ENCODE measurements at regions not wholly inside any gene's neighbourhood (a gene's known extent, or its start where the extent isn't known, plus 50 kb on each side); places are given as distances from the start of the nearest gene placed in this dataset.

DNA sequence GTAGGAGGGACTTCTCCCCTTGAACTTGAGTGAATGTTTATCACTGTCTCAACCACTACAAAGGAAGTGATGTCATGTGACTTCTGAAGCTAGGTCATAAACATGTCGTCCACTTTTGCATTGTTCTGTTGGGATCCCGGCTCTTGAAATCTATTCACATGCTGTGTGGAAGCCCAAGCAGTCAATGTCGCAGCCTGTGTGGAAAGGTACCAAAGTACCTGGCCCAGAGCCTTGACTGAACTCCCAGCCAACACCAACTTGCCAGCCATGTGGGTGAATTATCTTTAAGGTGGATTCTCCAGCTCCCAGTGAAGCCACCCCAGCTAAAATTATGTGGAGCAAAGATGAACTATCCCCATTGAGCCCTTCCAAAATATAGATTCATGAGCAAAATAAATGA, 85.0 kb upstream of the USP38 start:
- TF ChIP-seq POLR2AphosphoS5 (IDR thresholded peaks at IDR 0.05) (no peak), POLR2A (IDR thresholded peaks at IDR 0.05; ENCODE audit: low read depth) (no peak)
- TF ChIP-seq, protein P1, sequence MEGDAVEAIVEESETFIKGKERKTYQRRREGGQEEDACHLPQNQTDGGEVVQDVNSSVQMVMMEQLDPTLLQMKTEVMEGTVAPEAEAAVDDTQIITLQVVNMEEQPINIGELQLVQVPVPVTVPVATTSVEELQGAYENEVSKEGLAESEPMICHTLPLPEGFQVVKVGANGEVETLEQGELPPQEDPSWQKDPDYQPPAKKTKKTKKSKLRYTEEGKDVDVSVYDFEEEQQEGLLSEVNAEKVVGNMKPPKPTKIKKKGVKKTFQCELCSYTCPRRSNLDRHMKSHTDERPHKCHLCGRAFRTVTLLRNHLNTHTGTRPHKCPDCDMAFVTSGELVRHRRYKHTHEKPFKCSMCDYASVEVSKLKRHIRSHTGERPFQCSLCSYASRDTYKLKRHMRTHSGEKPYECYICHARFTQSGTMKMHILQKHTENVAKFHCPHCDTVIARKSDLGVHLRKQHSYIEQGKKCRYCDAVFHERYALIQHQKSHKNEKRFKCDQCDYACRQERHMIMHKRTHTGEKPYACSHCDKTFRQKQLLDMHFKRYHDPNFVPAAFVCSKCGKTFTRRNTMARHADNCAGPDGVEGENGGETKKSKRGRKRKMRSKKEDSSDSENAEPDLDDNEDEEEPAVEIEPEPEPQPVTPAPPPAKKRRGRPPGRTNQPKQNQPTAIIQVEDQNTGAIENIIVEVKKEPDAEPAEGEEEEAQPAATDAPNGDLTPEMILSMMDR (IDR thresholded peaks at IDR 0.05), result no peak
